Adrenal gland (tissue), 5 donors: ENCODE measurements at regions not wholly inside any gene's neighbourhood (a gene's known extent, or its start where the extent isn't known, plus 50 kb on each side); places are given as distances from the start of the nearest gene placed in this dataset.

ENCODE experiments used
- CTCF ChIP-seq, 6 experiments: fragments of 450-650 bp in 4 of 6; fragments of 200-600 bp in 2 of 6; sonication (generic) in 1 of 6; IDR thresholded peaks; 1 replicate in 5 of 6; 2 replicates in 1 of 6; pipeline versions ENCODE4 v1.5.1 to v1.8.0; 2016 to 2021; ENCODE audit warnings: antibody characterized with exemption in 6 of 6, mild to moderate bottlenecking in 2 of 6, moderate library complexity in 1 of 6
- POLR2A ChIP-seq, 2 donors: fragments of 450-650 bp; IDR thresholded peaks; one replicate each; pipeline ENCODE4 v1.6.1; 2017; ENCODE audit warnings: antibody characterized with exemption in 2 of 2, mild to moderate bottlenecking in 2 of 2, moderate library complexity in 1 of 2
- donor health status: DM: no; HTN: no; CAD: no.

DNA sequence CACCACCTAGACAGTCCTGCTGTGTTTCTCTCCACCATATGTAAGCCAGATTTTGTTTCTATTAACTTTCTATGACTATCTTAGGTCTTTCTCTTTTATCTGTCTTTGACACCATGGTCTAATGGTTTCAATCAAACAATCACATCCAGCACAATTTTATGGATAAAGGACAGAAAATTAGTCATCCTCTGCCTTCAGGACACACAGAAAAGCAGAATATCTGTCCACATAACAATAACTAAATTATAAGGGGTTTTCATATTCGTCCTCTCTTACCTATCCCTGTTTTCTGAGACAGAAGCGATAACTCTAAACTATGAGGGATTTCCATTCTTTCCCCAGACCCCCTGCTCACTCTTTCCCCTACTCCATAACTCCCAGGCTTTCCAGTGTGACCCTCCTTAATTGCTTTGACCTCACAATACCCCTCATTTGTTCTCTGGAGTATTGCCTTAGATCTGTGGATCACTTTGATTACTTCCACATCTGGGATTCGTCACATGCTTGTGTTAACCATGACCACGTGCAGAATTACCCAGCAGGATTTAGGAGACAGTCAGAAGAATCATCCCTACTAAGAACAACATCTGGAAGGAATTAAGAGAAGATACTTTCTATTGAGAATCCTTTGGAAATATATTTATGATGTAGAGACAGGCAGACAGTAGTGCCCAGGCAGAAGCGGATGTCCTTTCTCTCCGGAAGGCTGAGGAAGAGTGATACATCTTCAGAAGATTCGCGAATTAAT lies 108.2 kb upstream of the GREM2 start:
- TF ChIP-seq CTCF (IDR thresholded peaks at IDR 0.05) = no peak
- no peak for TF ChIP-seq POLR2A (IDR thresholded peaks at IDR 0.05)
